ENCODE measurements at regions not wholly inside any gene's neighbourhood (a gene's known extent, or its start where the extent isn't known, plus 50 kb on each side); places are given as distances from the start of the nearest gene placed in this dataset.

- no peak overlapping the region for H3K27ac ChIP-seq
- TF ChIP-seq CTCF (IDR thresholded peaks at IDR 0.05) (no peak), EP300 (IDR thresholded peaks at IDR 0.05) (no peak), POLR2AphosphoS5 (IDR thresholded peaks at IDR 0.05) (no peak), POLR2A (IDR thresholded peaks at IDR 0.05) (no peak)
- DNase-seq: no peak
- no peak overlapping the region for H3K4me3 ChIP-seq
- 52 to 79% (median 66%) methylated on average over 5 of the region's 5 CpGs for WGBS, 5 donors
- no peaks in the 10 kb centered on the region for H3K36me3 ChIP-seq
- peaks cover 0 to 9% (median 0%) of the 10 kb centered on the region in 4 donors for H3K9me3 ChIP-seq
- intact Hi-C loops (cut with DNase I; ENCODE audit: low total_unique reads): no loop called here
- H3K27me3 ChIP-seq: no peaks in the 10 kb centered on the region
- H3K4me1 ChIP-seq: peaks cover 0 to 3% (median 0%) of the 10 kb centered on the region in 4 donors
Observed at GRCh38 chr6:4447639-4448330, 312.4 kb upstream of the ECI2 start.

- Histone ChIP-seq H3K9me3 (peaks cover 0 to 7% (median 0%) of the 10 kb centered on the region in 4 donors), H3K4me1 (peaks cover 0 to 3% (median 0%) of the 10 kb centered on the region in 4 donors), H3K36me3 (no peaks in the 10 kb centered on the region), H3K27me3 (no peaks in the 10 kb centered on the region), H3K27ac (no peak overlapping the region), H3K4me3 (no peak overlapping the region)
- WGBS, 5 donors: 54 to 64% (median 62%) methylated on average over 8 of the region's 8 CpGs
- no peak for TF ChIP-seq EP300 (IDR thresholded peaks at IDR 0.05)
- no peak for TF ChIP-seq CTCF (IDR thresholded peaks at IDR 0.05)
- no peak for TF ChIP-seq POLR2A (IDR thresholded peaks at IDR 0.05)
- TF ChIP-seq POLR2AphosphoS5 (IDR thresholded peaks at IDR 0.05): no peak
- no peak for DNase-seq
- intact Hi-C loops (cut with DNase I; ENCODE audit: low total_unique reads): no loop called here
Observed at GRCh38 chr6:4446982-4447381, 311.6 kb upstream of the ECI2 start.

- H3K27me3 ChIP-seq: no peaks in the 10 kb centered on the region
- no peaks in the 10 kb centered on the region for H3K36me3 ChIP-seq
- H3K4me3 ChIP-seq: no peak overlapping the region
- intact Hi-C loops (cut with DNase I; ENCODE audit: low total_unique reads): no loop called here
- H3K27ac ChIP-seq: no peak overlapping the region
- DNase-seq: no peak
- no peaks in the 10 kb centered on the region for H3K9me3 ChIP-seq
- TF ChIP-seq CTCF (IDR thresholded peaks at IDR 0.05) (no peak), POLR2A (IDR thresholded peaks at IDR 0.05) (no peak)
- peaks cover 0 to 3% (median 0%) of the 10 kb centered on the region in 4 donors for H3K4me1 ChIP-seq
Observed at GRCh38 chr6:4441981-4442434, 306.6 kb upstream of the ECI2 start.

- no peaks in the 10 kb centered on the region for H3K4me1 ChIP-seq
- WGBS, 5 donors: 16 to 44% (median 29%) methylated on average over 2 of the region's 2 CpGs
- H3K9me3 ChIP-seq: no peaks in the 10 kb centered on the region
- no peaks in the 10 kb centered on the region for H3K27me3 ChIP-seq
- H3K27ac ChIP-seq: no peak overlapping the region
- intact Hi-C loops (cut with DNase I; ENCODE audit: low total_unique reads): no loop called here
- no peak overlapping the region for H3K4me3 ChIP-seq
- H3K36me3 ChIP-seq: no peaks in the 10 kb centered on the region
- DNase-seq: peak in 1 of 2 donors; percentile 13
- no peak for TF ChIP-seq CTCF (IDR thresholded peaks at IDR 0.05)
- no peak for TF ChIP-seq POLR2A (IDR thresholded peaks at IDR 0.05)
- no peak for TF ChIP-seq EP300 (IDR thresholded peaks at IDR 0.05)
- no peak for TF ChIP-seq POLR2AphosphoS5 (IDR thresholded peaks at IDR 0.05)
Observed at GRCh38 chr6:4439159-4439558, 303.8 kb upstream of the ECI2 start.

Data from stomach (tissue), 8 donors.